RWPE1 (cell line): ENCODE measurements at regions not wholly inside any gene's neighbourhood (a gene's known extent, or its start where the extent isn't known, plus 50 kb on each side); places are given as distances from the start of the nearest gene placed in this dataset.

Experiments
- CTCF ChIA-PET: fragments of 350-600 bp; sonication (Branson Sonifier 250); formaldehyde crosslinking; extraction: SDS; loops from one replicate; lab custom pipeline; 2021; lab: Yijun Ruan, JAX
- POLR2A ChIA-PET: fragments of 400-600 bp; formaldehyde crosslinking; extraction: SDS; loops from one replicate; lab custom pipeline; 2020; ENCODE audit warnings: antibody characterized with exemption; ENCODE audit not compliant: low non-redundant PET; lab: Yijun Ruan, JAX
- DNase-seq: peaks from one replicate; pipeline ENCODE4 v3.0.0; 2012; ENCODE audit warnings: low spot score
- H3K27ac ChIP-seq: fragments of 450-650 bp; 2 replicates; pipeline ENCODE4 v1.5.1; 2017
- CTCF ChIP-seq: fragments of 450-650 bp; conservative IDR thresholded peaks from 2 replicates; pipeline ENCODE4 v1.5.1; 2017; ENCODE audit warnings: low read depth, mild to moderate bottlenecking

DNA sequence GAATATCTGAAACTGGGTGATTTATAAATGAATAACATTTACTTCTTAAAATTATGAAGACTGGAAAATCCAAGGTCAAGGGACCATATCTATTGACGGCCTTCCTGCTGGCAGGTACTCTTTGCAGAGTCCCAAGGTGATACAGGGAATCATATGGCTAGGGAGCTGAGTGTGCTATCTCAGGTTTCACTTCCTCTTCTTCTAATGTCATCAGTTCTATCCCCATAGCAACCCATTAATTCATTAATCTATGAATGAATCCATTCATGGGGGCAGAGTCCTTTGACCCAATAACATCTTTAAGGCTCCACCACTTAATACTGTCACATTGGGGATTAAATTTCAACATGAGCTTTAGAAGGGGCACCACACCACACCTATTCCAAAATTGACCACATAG is 772.0 kb downstream of the HACE1 start:
- CTCF ChIA-PET: no interaction called here
- DNase-seq: no peak
- POLR2A ChIA-PET: no interaction called here
- TF ChIP-seq CTCF: no peak
- no peak overlapping the region for H3K27ac ChIP-seq

GRCh38 chr6:104068281-104068680 is 791.4 kb downstream of the HACE1 start:
- CTCF ChIA-PET: no interaction called here
- no peak for DNase-seq
- POLR2A ChIA-PET: no interaction called here
- TF ChIP-seq CTCF: no peak
- H3K27ac ChIP-seq: no peak overlapping the region

- DNase-seq: no peak
- H3K27ac ChIP-seq: no peak overlapping the region
- ChIA-PET CTCF (no interaction called here), POLR2A (no interaction called here)
- TF ChIP-seq CTCF: no peak
Measured at GRCh38 chr6:104064876-104065275, 794.8 kb downstream of the HACE1 start.

DNA sequence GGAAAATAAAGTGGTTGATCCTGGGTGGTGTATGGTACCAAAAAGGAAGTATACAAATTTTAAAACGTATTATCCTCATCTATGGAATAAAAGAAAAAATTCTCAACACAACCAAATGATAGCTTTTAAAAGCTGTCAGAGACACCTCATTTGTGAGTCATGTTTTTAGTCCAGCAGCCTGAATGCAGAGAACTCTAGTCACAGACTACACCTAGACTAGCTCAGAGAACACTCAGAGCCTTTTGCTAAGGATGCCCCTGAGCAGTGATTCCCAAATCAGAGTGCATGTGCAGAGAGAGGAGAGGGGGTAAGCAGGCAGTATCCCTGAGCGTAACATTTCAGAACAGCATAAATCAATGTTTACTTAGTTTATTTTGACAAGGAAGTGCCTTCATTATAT is 809.3 kb downstream of the HACE1 start:
- POLR2A ChIA-PET: no interaction called here
- TF ChIP-seq CTCF: no peak
- no peak overlapping the region for H3K27ac ChIP-seq
- no peak for DNase-seq
- CTCF ChIA-PET: no interaction called here

DNA sequence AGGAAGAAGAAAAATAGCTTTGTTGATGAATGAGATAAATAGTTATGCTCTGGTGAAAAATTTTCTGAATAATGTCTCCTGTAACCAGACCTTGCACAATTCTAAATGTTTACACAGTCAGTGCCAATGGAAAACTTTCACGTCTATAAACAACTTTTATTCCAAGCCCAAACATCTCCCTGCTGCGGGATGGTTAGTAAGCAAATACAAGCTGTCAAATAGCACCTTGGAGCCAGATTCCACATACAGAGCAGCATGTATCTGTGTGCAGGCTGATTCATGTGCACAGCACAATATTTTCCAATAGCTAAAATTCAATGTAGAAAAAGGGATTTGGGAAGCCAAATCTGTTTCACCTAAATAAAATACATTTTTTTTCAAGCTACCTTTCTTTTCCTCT is 813.3 kb downstream of the HACE1 start:
- CTCF ChIA-PET: no interaction called here
- no peak for DNase-seq
- no peak for TF ChIP-seq CTCF
- POLR2A ChIA-PET: no interaction called here
- H3K27ac ChIP-seq: no peak overlapping the region

DNA sequence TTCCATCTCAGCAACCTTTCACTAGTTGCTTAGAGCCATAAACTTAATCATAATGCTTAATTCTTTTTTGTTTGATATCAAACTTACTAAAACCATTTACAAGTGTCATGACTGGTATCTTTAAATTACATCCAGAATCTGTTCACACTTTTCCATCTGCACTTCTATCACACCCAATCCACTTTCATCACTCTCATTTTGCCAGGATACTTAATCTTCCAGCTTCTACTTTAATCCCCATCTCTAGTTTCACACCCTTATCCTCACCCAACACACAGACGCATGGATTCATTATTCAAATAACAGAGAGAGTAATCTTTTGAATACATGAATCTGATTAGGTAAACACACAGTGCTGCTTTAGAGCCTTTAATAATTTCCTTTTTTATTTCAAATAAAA is 828.4 kb downstream of the HACE1 start:
- no peak for DNase-seq
- ChIA-PET CTCF (no interaction called here), POLR2A (no interaction called here)
- no peak for TF ChIP-seq CTCF
- no peak overlapping the region for H3K27ac ChIP-seq

- no peak for TF ChIP-seq CTCF
- no peak for DNase-seq
- no peak overlapping the region for H3K27ac ChIP-seq
- POLR2A ChIA-PET: no interaction called here
- CTCF ChIA-PET: interaction anchor here (0.5 kb wide), 1 partner anchor 558 kb away, joined by 3 read pairs; no protein-coding TSS in a partner anchor
Measured at GRCh38 chr6:104022126-104022525, 837.6 kb downstream of the HACE1 start.
